SK-MEL-5 (cell line): ENCODE measurements at regions not wholly inside any gene's neighbourhood (a gene's known extent, or its start where the extent isn't known, plus 50 kb on each side); places are given as distances from the start of the nearest gene placed in this dataset.
"Not testable (repeated sequence)": the region's sequence is repeated elsewhere in the genome, so short reads cannot be mapped to it uniquely, and the experiment has no call there.

ENCODE experiments used
- DNase-seq: peaks from one replicate; pipeline ENCODE4 v3.0.0-alpha.2; 2016; ENCODE audit warnings: low read depth, low spot score
- in situ Hi-C: cut with HindIII; loops from 2 replicates; pipeline ENCODE4 v1.10.0; 2016; ENCODE audit warnings: low sequenced_read_pairs, high pct_unique_total_duplicates, low pct_unique_long_range_greater_than_20kb

- in situ Hi-C loops = no loop called here
- no peak for DNase-seq
These were observed 122.7 kb upstream of the IGF1R start for GRCh38 chr15:98525661-98526001.

- no peak for DNase-seq
- in situ Hi-C loops = no loop called here
These were observed 122.2 kb upstream of the IGF1R start for GRCh38 chr15:98526094-98526493.

- in situ Hi-C loops = no loop called here
- DNase-seq = no peak
These were observed 120.2 kb upstream of the IGF1R start for GRCh38 chr15:98528046-98528725.

- in situ Hi-C loops = no loop called here
- DNase-seq = no peak
These were observed 118.9 kb upstream of the IGF1R start for GRCh38 chr15:98529205-98530145.

GRCh38 chr15:98530570-98530969 lies 117.8 kb upstream of the IGF1R start:
- in situ Hi-C loops = no loop called here
- DNase-seq = no peak

GRCh38 chr15:98532063-98532462 lies 116.3 kb upstream of the IGF1R start:
- DNase-seq = no peak
- in situ Hi-C loops = no loop called here

- in situ Hi-C loops = no loop called here
- no peak for DNase-seq
These were observed 111.4 kb upstream of the IGF1R start for GRCh38 chr15:98536976-98537375.

GRCh38 chr15:98537516-98538060 lies 110.8 kb upstream of the IGF1R start:
- in situ Hi-C loops = no loop called here

GRCh38 chr15:98541519-98541918 lies 106.8 kb upstream of the IGF1R start:
- DNase-seq = no peak
- in situ Hi-C loops = no loop called here

More at GRCh38 chr15:98537516-98538060, 110.8 kb upstream of the IGF1R start:
- DNase-seq = no peak

- in situ Hi-C loops = no loop called here
- no peak for DNase-seq
These were observed 105.1 kb upstream of the IGF1R start for GRCh38 chr15:98543237-98543636.

- in situ Hi-C loops = no loop called here
- no peak for DNase-seq
These were observed 102.0 kb upstream of the IGF1R start for GRCh38 chr15:98546329-98546728.

- DNase-seq = no peak
- in situ Hi-C loops = no loop called here
These were observed 101.1 kb upstream of the IGF1R start for GRCh38 chr15:98547275-98547674.

- in situ Hi-C loops = no loop called here
- DNase-seq = peak; percentile 74
These were observed 100.6 kb upstream of the IGF1R start for GRCh38 chr15:98547741-98548138.

- peak; percentile 87 for DNase-seq
- in situ Hi-C loops = no loop called here
These were observed 100.0 kb upstream of the IGF1R start for GRCh38 chr15:98548139-98548971.

GRCh38 chr15:98549003-98549402 lies 99.3 kb upstream of the IGF1R start:
- in situ Hi-C loops = no loop called here
- DNase-seq = no peak

- no peak for DNase-seq
- in situ Hi-C loops = no loop called here
These were observed 98.6 kb upstream of the IGF1R start for GRCh38 chr15:98549741-98550140.

GRCh38 chr15:98550363-98550762 lies 98.0 kb upstream of the IGF1R start:
- DNase-seq, in situ Hi-C loops: not testable (repeated sequence)
